ENCODE measurements at regions not wholly inside any gene's neighbourhood (a gene's known extent, or its start where the extent isn't known, plus 50 kb on each side); places are given as distances from the start of the nearest gene placed in this dataset.

DNA sequence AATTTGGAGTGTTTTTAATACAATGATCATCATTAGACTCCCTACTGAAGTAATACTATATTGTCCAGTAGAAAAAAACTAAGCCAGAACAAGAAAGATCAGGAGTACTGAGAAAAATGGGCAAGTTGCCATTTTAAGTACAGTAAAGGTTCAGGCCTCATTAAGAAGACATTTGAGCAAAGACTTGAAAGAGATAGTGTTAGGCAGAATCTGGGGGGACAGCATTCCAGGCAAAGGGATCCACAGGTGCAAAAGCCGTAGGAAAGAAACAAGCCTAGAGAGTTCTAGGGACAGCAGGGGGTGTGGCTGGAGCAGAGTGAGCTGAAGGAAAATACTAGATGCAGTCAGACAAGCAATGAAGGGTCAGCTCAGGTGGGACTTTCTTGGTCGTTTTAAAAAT, 58.1 kb upstream of the INTU start:
- TF ChIP-seq, protein P1, sequence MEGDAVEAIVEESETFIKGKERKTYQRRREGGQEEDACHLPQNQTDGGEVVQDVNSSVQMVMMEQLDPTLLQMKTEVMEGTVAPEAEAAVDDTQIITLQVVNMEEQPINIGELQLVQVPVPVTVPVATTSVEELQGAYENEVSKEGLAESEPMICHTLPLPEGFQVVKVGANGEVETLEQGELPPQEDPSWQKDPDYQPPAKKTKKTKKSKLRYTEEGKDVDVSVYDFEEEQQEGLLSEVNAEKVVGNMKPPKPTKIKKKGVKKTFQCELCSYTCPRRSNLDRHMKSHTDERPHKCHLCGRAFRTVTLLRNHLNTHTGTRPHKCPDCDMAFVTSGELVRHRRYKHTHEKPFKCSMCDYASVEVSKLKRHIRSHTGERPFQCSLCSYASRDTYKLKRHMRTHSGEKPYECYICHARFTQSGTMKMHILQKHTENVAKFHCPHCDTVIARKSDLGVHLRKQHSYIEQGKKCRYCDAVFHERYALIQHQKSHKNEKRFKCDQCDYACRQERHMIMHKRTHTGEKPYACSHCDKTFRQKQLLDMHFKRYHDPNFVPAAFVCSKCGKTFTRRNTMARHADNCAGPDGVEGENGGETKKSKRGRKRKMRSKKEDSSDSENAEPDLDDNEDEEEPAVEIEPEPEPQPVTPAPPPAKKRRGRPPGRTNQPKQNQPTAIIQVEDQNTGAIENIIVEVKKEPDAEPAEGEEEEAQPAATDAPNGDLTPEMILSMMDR (IDR thresholded peaks at IDR 0.05; ENCODE audit: low read depth, low read length, poor library complexity, severe bottlenecking), result no peak
- no peak for TF ChIP-seq EZH2phosphoT487 (IDR thresholded peaks at IDR 0.05; ENCODE audit: borderline replicate concordance, low read length)
